Fibroblast of gingiva (primary cell): ENCODE measurements at regions not wholly inside any gene's neighbourhood (a gene's known extent, or its start where the extent isn't known, plus 50 kb on each side); places are given as distances from the start of the nearest gene placed in this dataset.
"Not testable (repeated sequence)": the region's sequence is repeated elsewhere in the genome, so short reads cannot be mapped to it uniquely, and the experiment has no call there.

ENCODE experiments used
- DNase-seq: peaks from one replicate; pipeline ENCODE4 v3.0.0-alpha.2; 2011; ENCODE audit warnings: low read depth

DNA sequence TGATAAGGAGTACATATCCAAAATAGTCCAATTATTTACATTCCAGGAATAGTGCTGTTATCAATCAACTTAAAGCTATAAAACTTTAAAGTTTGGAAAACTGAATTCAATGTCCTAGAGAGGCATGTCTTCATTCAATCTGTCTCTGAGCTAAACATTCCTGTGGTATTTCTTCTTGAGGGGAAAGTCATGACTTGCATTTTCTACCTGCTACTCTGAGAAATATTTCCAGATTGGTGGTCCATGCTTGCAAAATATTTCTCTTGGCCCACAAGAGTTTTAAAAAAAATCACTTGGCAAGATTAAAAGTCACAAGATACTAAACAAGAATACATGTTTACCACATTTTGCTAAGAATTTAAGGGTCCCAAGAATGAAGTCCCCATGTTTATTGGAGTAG, 63.6 kb upstream of the HGF start:
- peak; percentile 10 for DNase-seq

DNA sequence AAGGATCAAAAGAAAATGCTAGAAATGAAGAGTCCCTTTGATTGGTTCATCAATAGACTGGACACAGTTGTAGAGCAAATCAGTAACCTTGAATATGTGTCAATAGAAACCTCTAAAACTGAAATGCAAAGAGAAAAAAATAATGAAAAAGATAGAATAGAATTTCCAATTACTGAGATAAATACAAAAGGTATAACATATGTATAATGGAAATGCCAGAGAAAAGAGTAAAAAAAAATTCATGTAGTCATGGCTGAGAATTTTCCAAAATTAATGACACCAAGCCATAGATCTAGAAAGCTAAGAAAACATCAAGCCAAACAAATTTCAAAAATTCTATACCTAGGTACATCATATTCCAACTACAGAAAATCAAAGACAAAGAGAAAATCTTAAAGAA, 62.0 kb upstream of the HGF start:
- no peak for DNase-seq

DNA sequence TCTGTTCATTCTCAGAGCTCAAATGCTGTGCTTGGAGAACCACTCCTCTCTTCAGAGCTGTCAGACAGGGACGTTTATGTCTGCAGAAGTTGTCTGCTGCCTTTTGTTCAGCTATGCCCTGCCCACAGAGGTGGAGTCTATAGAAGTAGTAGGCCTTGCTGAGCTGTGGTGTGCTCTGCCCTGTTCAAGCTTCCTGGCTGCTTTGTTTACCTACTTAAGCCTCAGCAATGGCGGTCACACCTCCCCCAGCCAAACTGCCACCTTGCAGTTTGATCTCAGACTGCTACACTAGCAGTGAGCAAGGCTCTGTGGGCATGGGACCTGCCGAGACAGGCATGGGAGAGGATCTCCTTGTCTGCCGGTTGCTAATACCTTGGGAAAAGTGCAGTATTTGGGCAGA, 59.7 kb upstream of the HGF start:
- DNase-seq: not testable (repeated sequence)

DNA sequence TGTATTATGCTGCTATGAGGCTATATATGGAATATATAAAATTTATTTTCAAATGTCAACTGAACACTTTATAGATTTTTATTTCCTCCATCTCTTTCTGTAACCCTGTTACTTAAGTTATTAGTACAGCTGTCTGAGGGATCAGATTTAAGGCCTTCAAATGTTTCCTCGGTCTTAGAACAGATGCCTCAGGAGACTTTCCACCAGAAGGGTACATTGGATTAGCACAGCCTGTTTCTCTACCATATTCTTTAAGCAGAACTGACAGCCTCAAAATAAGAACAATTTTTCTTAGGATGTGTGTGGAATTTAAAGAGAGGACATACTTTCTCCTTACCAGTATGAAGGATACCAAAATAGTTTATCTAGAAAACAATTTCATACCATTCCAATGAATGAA, 53.0 kb upstream of the HGF start:
- DNase-seq: no peak

DNA sequence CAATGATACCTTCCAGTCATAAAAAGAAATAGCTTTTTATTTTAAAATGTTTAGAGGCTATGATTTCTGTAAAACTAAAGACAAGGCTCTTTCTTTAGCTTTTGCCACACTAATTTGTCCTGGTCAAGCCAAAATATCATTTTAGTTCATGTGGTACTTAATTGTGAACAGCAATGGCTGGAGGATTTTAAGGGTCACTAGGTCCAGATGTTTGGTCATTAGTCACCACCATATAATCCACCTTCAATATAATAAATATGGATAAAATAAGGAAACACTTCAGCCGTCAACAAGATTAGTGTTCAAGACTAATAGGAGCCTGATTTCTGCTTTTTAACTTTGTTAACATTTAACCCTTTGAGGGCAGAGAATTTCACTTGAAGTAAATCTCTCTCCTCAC, 50.0 kb upstream of the HGF start:
- peak; percentile 8 for DNase-seq
